ENCODE measurements at regions not wholly inside any gene's neighbourhood (a gene's known extent, or its start where the extent isn't known, plus 50 kb on each side); places are given as distances from the start of the nearest gene placed in this dataset.

- H3K4me2 ChIP-seq, result no peak overlapping the region
- no peak for FAIRE-seq
- TF ChIP-seq, protein P1, sequence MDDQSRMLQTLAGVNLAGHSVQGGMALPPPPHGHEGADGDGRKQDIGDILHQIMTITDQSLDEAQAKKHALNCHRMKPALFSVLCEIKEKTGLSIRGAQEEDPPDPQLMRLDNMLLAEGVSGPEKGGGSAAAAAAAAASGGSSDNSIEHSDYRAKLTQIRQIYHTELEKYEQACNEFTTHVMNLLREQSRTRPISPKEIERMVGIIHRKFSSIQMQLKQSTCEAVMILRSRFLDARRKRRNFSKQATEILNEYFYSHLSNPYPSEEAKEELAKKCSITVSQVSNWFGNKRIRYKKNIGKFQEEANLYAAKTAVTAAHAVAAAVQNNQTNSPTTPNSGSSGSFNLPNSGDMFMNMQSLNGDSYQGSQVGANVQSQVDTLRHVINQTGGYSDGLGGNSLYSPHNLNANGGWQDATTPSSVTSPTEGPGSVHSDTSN (IDR thresholded peaks at IDR 0.05), result no peak
- no peak for TF ChIP-seq CEBPB (IDR thresholded peaks at IDR 0.05)
- no peak for TF ChIP-seq MAFK (IDR thresholded peaks at IDR 0.05; ENCODE audit: partially characterized antibody)
- no peak for TF ChIP-seq MAZ (IDR thresholded peaks at IDR 0.05; ENCODE audit: borderline replicate concordance, low read depth, low read length)
- TF ChIP-seq SREBF2 (IDR thresholded peaks at IDR 0.05), result no peak
- DNase-seq (ENCODE audit: low read depth in 1 of 2, low spot score in 1 of 2), result no peak
- ATAC-seq, result no peak
- H3K4me1 ChIP-seq, result 0 out of 3 replicates have a peak, but pooled peaks cover 7% of the 10 kb centered on the region
- H3K9me3 ChIP-seq, result no peaks in the 10 kb centered on the region
- 64% methylated on average over 8 of the region's 8 CpGs for WGBS (ENCODE audit: missing lambda C conversion rate)
- CTCF ChIA-PET, result no interaction called here
- POLR2A ChIA-PET, result no interaction called here
- no peak overlapping the region for H3K27ac ChIP-seq
- H3K4me3 ChIP-seq, result no peak overlapping the region
These were observed 102.5 kb downstream of the ASMT start for GRCh38 chrX:1717373-1717772.

- TF ChIP-seq, protein P2, sequence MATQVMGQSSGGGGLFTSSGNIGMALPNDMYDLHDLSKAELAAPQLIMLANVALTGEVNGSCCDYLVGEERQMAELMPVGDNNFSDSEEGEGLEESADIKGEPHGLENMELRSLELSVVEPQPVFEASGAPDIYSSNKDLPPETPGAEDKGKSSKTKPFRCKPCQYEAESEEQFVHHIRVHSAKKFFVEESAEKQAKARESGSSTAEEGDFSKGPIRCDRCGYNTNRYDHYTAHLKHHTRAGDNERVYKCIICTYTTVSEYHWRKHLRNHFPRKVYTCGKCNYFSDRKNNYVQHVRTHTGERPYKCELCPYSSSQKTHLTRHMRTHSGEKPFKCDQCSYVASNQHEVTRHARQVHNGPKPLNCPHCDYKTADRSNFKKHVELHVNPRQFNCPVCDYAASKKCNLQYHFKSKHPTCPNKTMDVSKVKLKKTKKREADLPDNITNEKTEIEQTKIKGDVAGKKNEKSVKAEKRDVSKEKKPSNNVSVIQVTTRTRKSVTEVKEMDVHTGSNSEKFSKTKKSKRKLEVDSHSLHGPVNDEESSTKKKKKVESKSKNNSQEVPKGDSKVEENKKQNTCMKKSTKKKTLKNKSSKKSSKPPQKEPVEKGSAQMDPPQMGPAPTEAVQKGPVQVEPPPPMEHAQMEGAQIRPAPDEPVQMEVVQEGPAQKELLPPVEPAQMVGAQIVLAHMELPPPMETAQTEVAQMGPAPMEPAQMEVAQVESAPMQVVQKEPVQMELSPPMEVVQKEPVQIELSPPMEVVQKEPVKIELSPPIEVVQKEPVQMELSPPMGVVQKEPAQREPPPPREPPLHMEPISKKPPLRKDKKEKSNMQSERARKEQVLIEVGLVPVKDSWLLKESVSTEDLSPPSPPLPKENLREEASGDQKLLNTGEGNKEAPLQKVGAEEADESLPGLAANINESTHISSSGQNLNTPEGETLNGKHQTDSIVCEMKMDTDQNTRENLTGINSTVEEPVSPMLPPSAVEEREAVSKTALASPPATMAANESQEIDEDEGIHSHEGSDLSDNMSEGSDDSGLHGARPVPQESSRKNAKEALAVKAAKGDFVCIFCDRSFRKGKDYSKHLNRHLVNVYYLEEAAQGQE (IDR thresholded peaks at IDR 0.05), result no peak
- TF ChIP-seq HOXA7 (CRISPR knock-in tag; IDR thresholded peaks at IDR 0.05), result no peak
- TF ChIP-seq GATA3 (IDR thresholded peaks at IDR 0.05; ENCODE audit: borderline replicate concordance), result no peak
- no peak for TF ChIP-seq RNF2 (IDR thresholded peaks at IDR 0.05; ENCODE audit: borderline replicate concordance, low read depth)
- no peak for TF ChIP-seq ZC3H11A (IDR thresholded peaks at IDR 0.05)
- H3K9me3 ChIP-seq, result no peaks in the 10 kb centered on the region
- no peak for DNase-seq (ENCODE audit: low read depth in 1 of 2, low spot score in 1 of 2)
- no peak for FAIRE-seq
- H3K4me2 ChIP-seq, result no peak overlapping the region
- ChIA-PET POLR2A (no interaction called here), CTCF (no interaction called here)
- 0 out of 3 replicates have a peak, but pooled peaks cover 7% of the 10 kb centered on the region for H3K4me1 ChIP-seq
- WGBS (ENCODE audit: missing lambda C conversion rate), result 26% methylated on average over 2 of the region's 2 CpGs
- H3K4me3 ChIP-seq, result no peak overlapping the region
- peak overlapping the region in 1 of 2 experiments; percentile 19; a peak in 1 of 6 replicates for H3K27ac ChIP-seq
- ATAC-seq, result peak in 1 of 2 experiments; percentile 43; a peak in 1 of 6 replicates
These were observed 104.4 kb downstream of the ASMT start for GRCh38 chrX:1719270-1719669.

DNA sequence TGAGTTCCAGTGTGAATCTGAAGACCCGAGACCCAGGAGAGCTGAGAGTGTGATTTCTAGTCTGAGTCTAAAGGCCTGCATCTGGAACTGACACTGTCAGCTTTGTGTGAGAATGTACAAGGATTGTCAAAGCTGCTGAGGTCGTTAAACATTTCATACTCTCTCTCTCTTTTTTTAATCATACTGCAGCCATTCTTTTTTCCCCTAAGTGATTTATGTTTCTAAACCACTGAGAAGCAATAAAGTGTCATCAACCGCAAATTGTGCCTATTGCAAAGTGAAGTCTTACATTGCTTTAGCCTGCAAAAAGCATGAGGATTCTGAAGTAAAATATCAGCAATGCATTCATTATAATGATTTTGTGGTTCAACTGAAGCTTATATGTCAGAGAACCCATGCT is 106.0 kb downstream of the ASMT start:
- no peak overlapping the region for H3K4me2 ChIP-seq
- H3K4me3 ChIP-seq, result no peak overlapping the region
- FAIRE-seq (no peak), ATAC-seq (no peak), DNase-seq (ENCODE audit: low read depth in 1 of 2, low spot score in 1 of 2) (no peak)
- no peaks in the 10 kb centered on the region for H3K9me3 ChIP-seq
- CTCF ChIA-PET, result no interaction called here
- H3K4me1 ChIP-seq, result 0 out of 3 replicates have a peak, but pooled peaks cover 7% of the 10 kb centered on the region
- WGBS (ENCODE audit: missing lambda C conversion rate), result 48% methylated on average over 3 of the region's 3 CpGs
- POLR2A ChIA-PET, result no interaction called here
- no peak overlapping the region for H3K27ac ChIP-seq
- TF ChIP-seq MAX (IDR thresholded peaks at IDR 0.05), result no peak
- no peak for TF ChIP-seq MYC (IDR thresholded peaks at IDR 0.05; ENCODE audit: borderline replicate concordance, low read length)
- no peak for TF ChIP-seq ZSCAN20 (CRISPR knock-in tag; IDR thresholded peaks at IDR 0.05)
- no peak for TF ChIP-seq E2F6 (IDR thresholded peaks at IDR 0.05; ENCODE audit: borderline replicate concordance, low read depth)
- TF ChIP-seq, protein P3, sequence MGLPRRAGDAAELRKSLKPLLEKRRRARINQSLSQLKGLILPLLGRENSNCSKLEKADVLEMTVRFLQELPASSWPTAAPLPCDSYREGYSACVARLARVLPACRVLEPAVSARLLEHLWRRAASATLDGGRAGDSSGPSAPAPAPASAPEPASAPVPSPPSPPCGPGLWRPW (IDR thresholded peaks at IDR 0.05), result no peak
- TF ChIP-seq, protein P1 (IDR thresholded peaks at IDR 0.05), result no peak
- no peak for TF ChIP-seq NR3C1 (IDR thresholded peaks at IDR 0.05)
- TF ChIP-seq POLR2AphosphoS2 (conservative IDR thresholded peaks at IDR 0.05; ENCODE audit: low read length), result no peak
- TF ChIP-seq POLR2A (IDR thresholded peaks at IDR 0.05; ENCODE audit: low read length), result no peak
- TF ChIP-seq HMGXB4 (CRISPR knock-in tag; IDR thresholded peaks at IDR 0.05; ENCODE audit: borderline replicate concordance), result no peak
- no peak for TF ChIP-seq GATA3 (IDR thresholded peaks at IDR 0.05; ENCODE audit: borderline replicate concordance)
- TF ChIP-seq FOSB (CRISPR knock-in tag; IDR thresholded peaks at IDR 0.05), result no peak
- no peak for TF ChIP-seq RAD21 (conservative IDR thresholded peaks at IDR 0.05 in 1 of 2, IDR thresholded peaks at IDR 0.05 in 1 of 2)
- TF ChIP-seq HEYL (CRISPR knock-in tag; IDR thresholded peaks at IDR 0.05), result no peak
- TF ChIP-seq ESRRA (IDR thresholded peaks at IDR 0.05; ENCODE audit: borderline replicate concordance, low read length), result no peak
- TF ChIP-seq FOSL2 (IDR thresholded peaks at IDR 0.05), result no peak
- no peak for TF ChIP-seq FOSL2 (CRISPR knock-in tag; IDR thresholded peaks at IDR 0.05)
- TF ChIP-seq JUNB (IDR thresholded peaks at IDR 0.05), result no peak
- TF ChIP-seq KDM5A (IDR thresholded peaks at IDR 0.05), result no peak
- TF ChIP-seq CBX2 (IDR thresholded peaks at IDR 0.05; ENCODE audit: borderline replicate concordance, low read depth), result no peak
